Ovary (tissue), 7 donors: ENCODE measurements at regions not wholly inside any gene's neighbourhood (a gene's known extent, or its start where the extent isn't known, plus 50 kb on each side); places are given as distances from the start of the nearest gene placed in this dataset.
"Not testable (repeated sequence)": the region's sequence is repeated elsewhere in the genome, so short reads cannot be mapped to it uniquely, and the experiment has no call there.

Experiments used
- DNase-seq, 5 donors: peaks; one replicate each; pipeline ENCODE4 v3.0.0-alpha.2; 2019 to 2020
- H3K27ac ChIP-seq, 2 donors: fragments of 200-600 bp; one replicate each; pipeline versions ENCODE4 v1.5.1 to v1.8.0; 2019 to 2022
- H3K27me3 ChIP-seq: fragments of 200-600 bp; one replicate; pipeline ENCODE4 v1.8.0; 2022
- H3K36me3 ChIP-seq: fragments of 200-600 bp; sonication (generic); one replicate; pipeline ENCODE4 v1.5.1; 2019
- H3K4me1 ChIP-seq: one replicate; pipeline ENCODE4 v1.8.1; 2013; ENCODE audit warnings: mild to moderate bottlenecking, moderate library complexity; ENCODE audit not compliant: insufficient read depth
- H3K4me3 ChIP-seq: fragments of 200-600 bp; sonication (generic); one replicate; pipeline ENCODE4 v1.5.1; 2017
- H3K9me3 ChIP-seq, 2 donors: fragments of 200-600 bp in 1 of 2; sonication (generic) in 1 of 2; one replicate each; pipeline versions ENCODE4 v1.5.1 to v1.8.1; 2013 to 2019; ENCODE audit warnings: mild to moderate bottlenecking in 1 of 2, moderate library complexity in 1 of 2
- CTCF ChIP-seq, 3 donors: fragments of 450-650 bp in 2 of 3; fragments of 200-600 bp in 1 of 3; IDR thresholded peaks; one replicate each; pipeline versions ENCODE4 v1.5.1 to v1.8.0; 2016 to 2022; ENCODE audit warnings: antibody characterized with exemption in 3 of 3, mild to moderate bottlenecking in 1 of 3
- EP300 ChIP-seq: sonication (generic); formaldehyde crosslinking; IDR thresholded peaks from one replicate; pipeline ENCODE4 v1.6.1; 2017; ENCODE audit warnings: antibody characterized with exemption
- POLR2A ChIP-seq: fragments of 450-650 bp; IDR thresholded peaks from one replicate; pipeline ENCODE4 v1.6.1; 2017; ENCODE audit warnings: antibody characterized with exemption, mild to moderate bottlenecking, moderate library complexity
- WGBS, 3 donors: extraction: QIAGEN DNeasy Blood & Tissue Kit in 1 of 3; methylation state at CpG; one replicate each; pipeline versions ENCODE4 v1.1.5 to v1.1.7; 2013 to 2017; 5-methylcytosine and 5-hydroxymethylcytosine counted together
- intact Hi-C, 4 donors: fragments of 100-400 bp; cut with DNase I; formaldehyde crosslinking; loops; one replicate each; pipeline versions ENCODE4 v1.11.0 to v1.15.1; 2022 to 2023
- donor health status: DM: no; HTN: no; CAD: no; lungs with moderate emphysema.
- donor health status: DM: no; HTN: no; CAD: no.
- donor health status: Bipolar disorder and iron deficiency.
- donor health status: DM: no; HTN: no; CAD: no.
- donor health status: DM: yes; HTN: yes; CAD: no.

GRCh38 chrX:74063426-74064155 is 211.1 kb upstream of the XIST start:
- no peak for DNase-seq
- Histone ChIP-seq H3K27me3 (no peaks in the 10 kb centered on the region), H3K27ac (no peak overlapping the region), H3K4me1 (no peaks in the 10 kb centered on the region), H3K36me3 (no peaks in the 10 kb centered on the region), H3K9me3 (no peaks in the 10 kb centered on the region), H3K4me3 (no peak overlapping the region)
- TF ChIP-seq EP300, result no peak
- no peak for TF ChIP-seq CTCF (IDR thresholded peaks at IDR 0.05)
- TF ChIP-seq POLR2A, result no peak
- 92 to 100% (median 100%) methylated on average over 1 of the region's 1 CpG for WGBS, 3 donors
- intact Hi-C loops, result no loop called here

- Histone ChIP-seq H3K4me3 (no peak overlapping the region), H3K9me3 (no peaks in the 10 kb centered on the region), H3K27ac (no peak overlapping the region), H3K36me3 (no peaks in the 10 kb centered on the region), H3K4me1 (no peaks in the 10 kb centered on the region), H3K27me3 (no peaks in the 10 kb centered on the region)
- DNase-seq, result no peak
- WGBS, 3 donors, result 81 to 90% (median 84%) methylated on average over 4 of the region's 4 CpGs
- intact Hi-C loops, result no loop called here
- no peak for TF ChIP-seq CTCF (IDR thresholded peaks at IDR 0.05)
- no peak for TF ChIP-seq EP300
- no peak for TF ChIP-seq POLR2A
Measured at GRCh38 chrX:74061879-74062278, 209.4 kb upstream of the XIST start.

- no peaks in the 10 kb centered on the region for H3K4me1 ChIP-seq
- DNase-seq, result no peak
Measured at GRCh38 chrX:74049126-74049525, 196.6 kb upstream of the XIST start.

GRCh38 chrX:74034066-74034465 is 181.6 kb upstream of the XIST start:
- H3K36me3 ChIP-seq, H3K27me3 ChIP-seq, H3K4me1 ChIP-seq, H3K9me3 ChIP-seq, intact Hi-C loops, DNase-seq, H3K4me3 ChIP-seq, H3K27ac ChIP-seq: not testable (repeated sequence)
- no CpG with 5 or more reads among the region's 1 CpG for WGBS, 3 donors

More at GRCh38 chrX:74049126-74049525, 196.6 kb upstream of the XIST start:
- Histone ChIP-seq H3K27me3 (no peaks in the 10 kb centered on the region), H3K4me3 (no peak overlapping the region), H3K27ac (no peak overlapping the region), H3K9me3 (peaks cover 0 to 7% of the 10 kb centered on the region in 2 donors), H3K36me3 (no peaks in the 10 kb centered on the region)
- no peak for TF ChIP-seq EP300
- intact Hi-C loops, result no loop called here

- H3K27ac ChIP-seq, H3K4me3 ChIP-seq, H3K36me3 ChIP-seq, DNase-seq, H3K9me3 ChIP-seq, H3K27me3 ChIP-seq, intact Hi-C loops, H3K4me1 ChIP-seq: not testable (repeated sequence)
- WGBS, 3 donors, result 80 to 84% (median 84%) methylated on average over 7 of the region's 7 CpGs
Measured at GRCh38 chrX:74031527-74031926, 179.0 kb upstream of the XIST start.

GRCh38 chrX:74030766-74031165 is 178.3 kb upstream of the XIST start:
- H3K27me3 ChIP-seq, H3K27ac ChIP-seq, intact Hi-C loops, H3K4me3 ChIP-seq, H3K9me3 ChIP-seq, DNase-seq, H3K4me1 ChIP-seq, H3K36me3 ChIP-seq: not testable (repeated sequence)
- WGBS, 3 donors, result 100% methylated on average over 1 of the region's 1 CpG; no CpG with 5 or more reads in 2 of the 3 donors

- not testable (repeated sequence) for H3K9me3 ChIP-seq, H3K27ac ChIP-seq, H3K4me1 ChIP-seq, DNase-seq, H3K36me3 ChIP-seq, H3K4me3 ChIP-seq, H3K27me3 ChIP-seq
- 93 to 95% (median 94%) methylated on average over 3 of the region's 3 CpGs for WGBS, 3 donors
- intact Hi-C loops, result loop anchor here in 1 of 4 donors (10.0 kb wide), 1 partner anchor 170 kb away; the partner anchor contains the start of gene XIST
Measured at GRCh38 chrX:74025145-74025544, 172.6 kb upstream of the XIST start.
